HEK293 (cell line): ENCODE measurements at regions not wholly inside any gene's neighbourhood (a gene's known extent, or its start where the extent isn't known, plus 50 kb on each side); places are given as distances from the start of the nearest gene placed in this dataset.

ENCODE experiments used
- CTCF ChIA-PET: fragments of 350-600 bp; formaldehyde crosslinking; extraction: SDS; loops from one replicate; lab custom pipeline; 2021; ENCODE audit warnings: antibody characterized with exemption; lab: Yijun Ruan, JAX
- POLR2A ChIA-PET: fragments of 300-600 bp; formaldehyde crosslinking; extraction: SDS; loops from one replicate; lab custom pipeline; 2020; ENCODE audit warnings: antibody characterized with exemption, inconsistent platforms; lab: Yijun Ruan, JAX
- H3K27ac ChIP-seq: fragments of 200-500 bp; sonication (Bioruptor generic); 2 replicates; pipeline ENCODE4 v1.5.1; 2014; ENCODE audit warnings: low read depth, low read length, control low read depth, inconsistent platforms; ENCODE audit errors: extremely low read depth
- H3K36me3 ChIP-seq, 2 experiments: fragments of 200-500 bp in 1 of 2; sonication (Bioruptor generic) in 1 of 2; 1 replicate in 1 of 2; 2 replicates in 1 of 2; pipeline ENCODE4 v1.5.1; 2014 to 2017; ENCODE audit warnings: inconsistent platforms in 2 of 2, low read length in 2 of 2; ENCODE audit not compliant: control insufficient read depth in 2 of 2, insufficient read depth in 1 of 2
- H3K4me1 ChIP-seq: fragments of 200-500 bp; sonication (Bioruptor generic); 2 replicates; pipeline ENCODE4 v1.5.1; 2014; ENCODE audit warnings: mild to moderate bottlenecking, low read length, inconsistent platforms; ENCODE audit not compliant: control insufficient read depth, insufficient read depth
- H3K4me3 ChIP-seq: 2 replicates; pipeline ENCODE4 v1.5.1; 2011; ENCODE audit warnings: low read depth, mild to moderate bottlenecking, control low read depth, low read length, moderate library complexity
- H3K9me3 ChIP-seq: fragments of 200-500 bp; sonication (Bioruptor generic); 2 replicates; pipeline ENCODE4 v1.5.1; 2014; ENCODE audit warnings: low read depth, low read length, inconsistent platforms; ENCODE audit not compliant: control insufficient read depth, insufficient read depth
- CTCF ChIP-seq: fragments of 450-650 bp; formaldehyde crosslinking; IDR thresholded peaks from 2 replicates; pipeline ENCODE4 v1.5.1; 2016; ENCODE audit warnings: missing biosample characterization, missing genetic modification characterization
- GLI2 ChIP-seq: fragments of 450-650 bp; formaldehyde crosslinking; IDR thresholded peaks from 2 replicates; pipeline ENCODE4; 2017; ENCODE audit warnings: missing biosample characterization, missing genetic modification characterization, low read depth, borderline replicate concordance
- PBX3 ChIP-seq: sonication (generic); formaldehyde crosslinking; IDR thresholded peaks from 2 replicates; pipeline ENCODE4 v1.8.1; 2022; ENCODE audit warnings: mild to moderate bottlenecking, moderate library complexity, missing genetic modification reagents
- PRDM10 ChIP-seq: fragments of 450-650 bp; formaldehyde crosslinking; IDR thresholded peaks from 2 replicates; pipeline ENCODE4 v1.5.1; 2016; ENCODE audit warnings: missing biosample characterization, missing genetic modification characterization
- SP7 ChIP-seq: fragments of 450-650 bp; formaldehyde crosslinking; IDR thresholded peaks from 2 replicates; pipeline ENCODE4 v1.5.1; 2016; ENCODE audit warnings: missing biosample characterization, missing genetic modification characterization
- YY1 ChIP-seq: fragments of 450-650 bp; formaldehyde crosslinking; IDR thresholded peaks from 2 replicates; pipeline ENCODE4 v1.5.1; 2018; ENCODE audit warnings: missing biosample characterization, missing genetic modification characterization
- ZBTB8A ChIP-seq: fragments of 450-650 bp; formaldehyde crosslinking; IDR thresholded peaks from 2 replicates; pipeline ENCODE4 v1.5.1; 2016; ENCODE audit warnings: missing biosample characterization, missing genetic modification characterization
- ZNF121 ChIP-seq: fragments of 450-650 bp; formaldehyde crosslinking; IDR thresholded peaks from 2 replicates; pipeline ENCODE4 v1.5.1; 2016; ENCODE audit warnings: missing biosample characterization, missing genetic modification characterization
- ZNF133 ChIP-seq: fragments of 450-650 bp; formaldehyde crosslinking; IDR thresholded peaks from 2 replicates; pipeline ENCODE4 v1.5.1; 2016; ENCODE audit warnings: missing biosample characterization, missing genetic modification characterization
- ZNF18 ChIP-seq: fragments of 450-650 bp; formaldehyde crosslinking; IDR thresholded peaks from 2 replicates; pipeline ENCODE4 v1.5.1; 2016; ENCODE audit warnings: missing biosample characterization, missing genetic modification characterization
- ZNF2 ChIP-seq: fragments of 450-650 bp; formaldehyde crosslinking; IDR thresholded peaks from 2 replicates; pipeline ENCODE4 v1.5.1; 2016; ENCODE audit warnings: missing biosample characterization, missing genetic modification characterization
- ZNF302 ChIP-seq: fragments of 450-650 bp; formaldehyde crosslinking; IDR thresholded peaks from 2 replicates; pipeline ENCODE4 v1.5.1; 2016; ENCODE audit warnings: missing biosample characterization, missing genetic modification characterization, low read depth
- ZNF341 ChIP-seq: fragments of 450-650 bp; formaldehyde crosslinking; IDR thresholded peaks from 2 replicates; pipeline ENCODE4; 2016; ENCODE audit warnings: low read depth, missing biosample characterization, missing genetic modification characterization
- ZNF362 ChIP-seq: fragments of 450-650 bp; formaldehyde crosslinking; IDR thresholded peaks from 2 replicates; pipeline ENCODE4 v1.5.1; 2016; ENCODE audit warnings: missing biosample characterization, missing genetic modification characterization
- ZNF423 ChIP-seq: fragments of 450-650 bp; formaldehyde crosslinking; IDR thresholded peaks from 2 replicates; pipeline ENCODE4 v1.5.1; 2016; ENCODE audit warnings: missing biosample characterization, missing genetic modification characterization
- ZNF514 ChIP-seq: fragments of 450-650 bp; formaldehyde crosslinking; IDR thresholded peaks from 2 replicates; pipeline ENCODE4 v1.5.1; 2016; ENCODE audit warnings: missing biosample characterization, missing genetic modification characterization
- ZNF518A ChIP-seq: fragments of 450-650 bp; formaldehyde crosslinking; conservative IDR thresholded peaks from 2 replicates; pipeline ENCODE4 v1.5.1; 2016; ENCODE audit warnings: low read depth, missing biosample characterization, missing genetic modification characterization
- ZNF585B ChIP-seq: fragments of 450-650 bp; formaldehyde crosslinking; IDR thresholded peaks from 2 replicates; pipeline ENCODE4 v1.5.1; 2016; ENCODE audit warnings: missing biosample characterization, missing genetic modification characterization
- ZNF623 ChIP-seq: fragments of 450-650 bp; formaldehyde crosslinking; IDR thresholded peaks from 2 replicates; pipeline ENCODE4 v1.5.1; 2016; ENCODE audit warnings: missing biosample characterization, missing genetic modification characterization
- ZNF624 ChIP-seq: fragments of 450-650 bp; formaldehyde crosslinking; IDR thresholded peaks from 2 replicates; pipeline ENCODE4 v1.5.1; 2017; ENCODE audit warnings: missing biosample characterization, missing genetic modification characterization

GRCh38 chr1:103180660-103181059 lies 72.3 kb upstream of the COL11A1 start:
- CTCF ChIA-PET = interaction anchor here (0.5 to 0.7 kb wide), 2 partner anchors 1240 to 1536 kb away, joined by 3 read pairs; no protein-coding TSS in a partner anchor
- TF ChIP-seq ZNF302 (tag by site-specific recombination) = no peak
- no peak for TF ChIP-seq ZBTB8A (tag by site-specific recombination)
- no peak for TF ChIP-seq ZNF362 (tag by site-specific recombination)
- no peak for TF ChIP-seq PRDM10 (tag by site-specific recombination)
- TF ChIP-seq ZNF623 (tag by site-specific recombination) = no peak
- no peak for TF ChIP-seq ZNF133 (tag by site-specific recombination)
- TF ChIP-seq ZNF18 (tag by site-specific recombination) = no peak
- TF ChIP-seq ZNF514 (tag by site-specific recombination) = no peak
- no peak for TF ChIP-seq ZNF624 (tag by site-specific recombination)
- no peak for TF ChIP-seq PBX3 (CRISPR knock-in tag)
- TF ChIP-seq ZNF2 (tag by site-specific recombination) = no peak
- TF ChIP-seq, all 188 proteins: peak for 0

GRCh38 chr1:103177108-103177775 lies 68.9 kb upstream of the COL11A1 start:
- Histone ChIP-seq H3K9me3 (no peaks in the 10 kb centered on the region), H3K27ac (no peak overlapping the region), H3K4me1 (no peaks in the 10 kb centered on the region), H3K4me3 (no peak overlapping the region), H3K36me3 (no peaks in the 10 kb centered on the region)
- POLR2A ChIA-PET = no interaction called here
- CTCF ChIA-PET = interaction anchor here (0.6 to 0.7 kb wide), 2 partner anchors 34 to 82 kb away, joined by 3 read pairs; no protein-coding TSS in a partner anchor
- TF ChIP-seq ZNF121 = no peak
- TF ChIP-seq CTCF (tag by site-specific recombination) = no peak
- TF ChIP-seq ZNF423 (tag by site-specific recombination) = no peak
- no peak for TF ChIP-seq ZNF585B
- TF ChIP-seq YY1 = no peak
- no peak for TF ChIP-seq ZNF518A (tag by site-specific recombination)
- TF ChIP-seq GLI2 (tag by site-specific recombination) = no peak
- TF ChIP-seq SP7 (tag by site-specific recombination) = no peak
- no peak for TF ChIP-seq ZNF341 (tag by site-specific recombination)

More at GRCh38 chr1:103180660-103181059, 72.3 kb upstream of the COL11A1 start:
- no peaks in the 10 kb centered on the region for H3K4me1 ChIP-seq
- POLR2A ChIA-PET = no interaction called here
- no peaks in the 10 kb centered on the region for H3K36me3 ChIP-seq
- no peak overlapping the region for H3K27ac ChIP-seq
- no peak overlapping the region for H3K4me3 ChIP-seq
- H3K9me3 ChIP-seq = no peaks in the 10 kb centered on the region
